HG02943 (cell line): ENCODE measurements at regions not wholly inside any gene's neighbourhood (a gene's known extent, or its start where the extent isn't known, plus 50 kb on each side); places are given as distances from the start of the nearest gene placed in this dataset.
"Not testable (repeated sequence)": the region's sequence is repeated elsewhere in the genome, so short reads cannot be mapped to it uniquely, and the experiment has no call there.

ENCODE experiments used
- ATAC-seq: cut with Tn5 transposase; IDR thresholded peaks from one replicate; pipeline ENCODE4 v1.9.1; 2021; ENCODE audit warnings: mild to moderate bottlenecking, low read depth, moderate library complexity; ENCODE audit not compliant: unreplicated experiment

- ATAC-seq, result no peak
Measured at GRCh38 chr16:17567455-17567854, 96.7 kb upstream of the XYLT1 start.

DNA sequence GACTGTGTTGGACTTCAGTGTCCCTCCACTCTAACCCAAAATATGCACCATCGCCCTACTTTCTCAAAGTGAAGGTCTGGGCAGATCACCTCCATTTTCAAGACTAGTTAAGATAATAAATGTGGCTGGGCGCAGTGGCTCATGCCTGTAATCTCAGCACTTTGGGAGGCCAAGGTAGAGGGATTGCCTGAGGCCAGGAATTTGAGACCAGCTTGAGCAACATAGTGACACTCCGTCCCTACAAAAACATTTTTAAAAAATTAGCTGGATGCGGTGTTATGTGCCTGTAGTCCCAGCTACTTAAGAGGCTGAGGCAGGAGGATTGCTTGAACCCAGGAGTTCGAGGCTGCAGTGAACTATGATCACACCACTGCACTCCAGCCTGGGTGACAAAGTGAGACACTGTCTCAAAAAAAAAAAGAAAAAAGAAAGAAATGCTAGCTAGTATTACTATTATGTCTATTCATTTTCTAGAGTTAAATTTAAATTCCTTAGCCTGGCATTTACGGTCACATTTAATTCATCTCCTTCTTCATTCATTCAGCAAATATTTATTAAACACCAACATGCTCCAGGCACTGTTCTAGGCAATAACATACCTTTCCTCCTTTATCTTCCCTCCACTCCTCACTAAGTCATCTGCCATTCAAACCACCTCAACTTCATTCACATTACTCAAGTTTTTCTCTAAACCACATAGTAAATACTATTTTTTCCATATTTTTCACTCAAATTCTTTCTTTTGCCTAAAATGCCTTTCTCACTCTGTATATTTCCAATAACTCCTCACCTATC lies 96.1 kb upstream of the XYLT1 start:
- no peak for ATAC-seq

GRCh38 chr16:17566075-17566474 lies 95.3 kb upstream of the XYLT1 start:
- ATAC-seq, result no peak

DNA sequence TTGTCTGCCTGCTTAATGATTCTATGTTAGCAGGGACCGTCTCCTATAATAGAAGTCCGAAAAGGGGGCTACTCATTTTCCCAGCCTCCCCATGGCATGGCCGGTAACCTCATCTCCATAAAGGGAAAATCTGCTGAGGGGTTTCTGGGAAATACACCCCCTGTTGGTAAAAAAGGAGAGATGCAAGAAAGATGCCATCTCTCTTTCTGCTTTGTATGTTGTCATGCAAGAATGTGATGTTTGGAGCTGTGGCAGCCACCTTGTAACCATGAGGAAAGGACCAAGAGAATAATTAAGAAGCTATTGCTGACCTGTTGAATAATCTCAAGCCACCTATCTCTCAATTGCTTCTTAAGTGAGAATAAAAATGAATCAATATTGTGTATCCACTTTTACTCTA lies 94.8 kb upstream of the XYLT1 start:
- ATAC-seq, result no peak

DNA sequence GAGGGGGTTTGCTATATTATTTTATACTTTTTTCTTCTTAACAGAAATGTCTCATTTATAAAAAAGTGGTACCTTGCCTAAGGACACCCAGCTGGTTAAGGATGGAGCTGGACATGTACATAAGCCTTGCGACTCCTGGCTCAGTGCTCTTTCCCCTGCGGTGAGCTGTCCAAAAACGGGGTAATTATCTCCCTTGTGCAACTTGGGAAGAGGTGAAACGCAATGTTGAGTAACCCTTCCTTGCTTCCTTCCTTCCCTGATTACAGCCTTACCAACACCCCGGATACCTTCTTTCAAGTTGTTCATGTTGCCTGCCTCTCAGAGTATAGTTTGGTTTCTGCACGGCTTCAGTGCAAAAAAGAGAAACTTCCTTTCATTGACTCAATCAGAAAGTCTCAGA lies 94.1 kb upstream of the XYLT1 start:
- no peak for ATAC-seq

GRCh38 chr16:17563323-17564091 lies 92.7 kb upstream of the XYLT1 start:
- ATAC-seq, result no peak

DNA sequence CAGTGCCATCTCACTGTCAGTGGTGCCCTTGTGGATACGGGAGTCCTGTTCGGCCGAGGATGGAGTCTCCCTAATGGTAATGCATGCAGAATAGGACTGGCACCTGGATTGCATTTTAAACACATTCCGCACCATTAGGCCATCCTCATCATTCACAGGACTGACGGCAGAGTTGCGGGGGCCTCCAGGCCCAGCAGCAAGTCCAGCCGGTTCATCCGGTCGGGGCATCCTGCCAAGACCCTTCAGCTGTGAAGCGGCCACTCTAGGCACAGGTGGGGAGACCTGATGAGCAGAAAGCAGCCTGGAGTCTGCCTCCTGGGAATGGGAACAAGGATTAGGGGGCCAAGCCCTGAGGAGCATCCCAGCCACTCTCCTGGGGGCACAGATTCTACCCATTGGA lies 90.3 kb upstream of the XYLT1 start:
- no peak for ATAC-seq

GRCh38 chr16:17560548-17560947 lies 89.8 kb upstream of the XYLT1 start:
- ATAC-seq, result no peak

- no peak for ATAC-seq
Measured at GRCh38 chr16:17559394-17559793, 88.6 kb upstream of the XYLT1 start.

GRCh38 chr16:17557949-17558348 lies 87.2 kb upstream of the XYLT1 start:
- no peak for ATAC-seq

DNA sequence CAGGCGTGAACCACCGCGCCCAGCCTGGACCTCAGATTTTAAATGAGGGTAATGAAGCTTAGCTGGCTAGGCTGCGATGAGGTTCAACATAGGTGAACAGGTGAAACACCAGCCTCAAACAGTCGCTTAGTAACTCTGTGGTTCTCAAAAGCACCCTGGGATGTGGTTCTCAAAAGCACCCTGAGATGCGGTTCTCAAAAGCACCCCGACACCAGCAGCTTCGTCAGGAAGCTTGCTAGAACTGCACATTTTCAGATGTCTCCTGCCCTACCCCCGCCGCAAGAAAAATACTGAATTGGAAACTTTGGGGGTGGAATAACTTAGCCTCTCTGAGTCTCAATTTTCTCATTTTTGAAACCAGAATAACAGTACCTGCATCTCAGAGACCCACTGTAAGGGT lies 86.7 kb upstream of the XYLT1 start:
- ATAC-seq, result no peak

- ATAC-seq, result no peak
Measured at GRCh38 chr16:17556276-17557052, 85.7 kb upstream of the XYLT1 start.

DNA sequence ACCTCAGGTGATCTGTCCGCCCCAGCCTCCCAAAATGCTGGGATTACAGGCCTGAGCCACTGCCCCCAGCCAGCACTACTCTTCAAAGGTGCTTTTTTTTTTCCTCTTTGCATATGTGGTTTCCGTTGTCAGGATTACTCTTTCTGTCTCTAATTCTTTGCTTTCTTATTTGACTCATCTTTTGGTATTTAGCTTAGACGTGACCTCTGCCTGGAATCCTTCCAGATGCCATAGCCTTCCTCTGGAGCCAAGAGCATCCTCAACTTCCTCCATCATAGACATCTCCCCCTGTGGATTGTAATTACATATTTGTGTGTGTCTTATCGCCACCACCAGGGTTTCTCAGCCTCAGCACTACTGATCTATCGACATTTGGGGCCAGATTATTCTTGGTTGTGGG lies 84.4 kb upstream of the XYLT1 start:
- ATAC-seq, result no peak

DNA sequence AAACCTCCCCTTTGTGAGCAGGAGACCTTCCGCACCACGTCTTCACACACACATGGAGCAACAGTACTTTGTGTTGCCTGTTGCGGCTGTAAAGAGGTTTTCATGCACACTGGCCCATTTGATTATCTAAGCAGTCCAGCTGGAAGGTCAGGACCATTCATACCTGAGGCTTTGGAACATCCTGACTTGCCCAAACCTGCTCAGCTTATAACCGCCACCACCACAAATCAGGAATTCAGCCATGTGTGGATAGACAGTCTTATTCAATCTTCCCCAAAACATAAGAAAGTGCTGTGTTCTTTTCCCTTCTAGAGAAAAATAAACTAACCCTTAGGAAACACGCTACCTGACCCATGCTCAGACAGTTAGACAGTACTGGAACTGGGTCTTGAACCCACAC lies 81.6 kb upstream of the XYLT1 start:
- ATAC-seq, result no peak

DNA sequence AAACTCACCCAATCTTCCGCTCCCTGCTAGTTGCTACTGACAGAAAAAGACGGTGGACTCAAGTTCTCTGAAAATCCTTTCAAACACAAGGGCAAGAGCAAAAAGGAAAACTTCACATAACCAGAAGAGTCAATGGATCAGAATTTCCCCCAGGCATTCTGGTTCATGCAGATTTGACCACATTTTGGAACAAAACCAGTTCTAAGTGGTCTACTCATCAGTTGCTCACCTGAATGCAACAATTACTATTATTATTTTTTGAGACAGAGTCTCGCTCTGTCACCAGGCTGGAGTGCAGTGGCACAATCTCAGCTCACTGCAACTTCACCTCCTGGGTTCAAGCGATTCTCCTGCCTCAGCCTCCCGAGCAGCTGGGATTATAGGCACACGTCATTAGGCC lies 80.9 kb upstream of the XYLT1 start:
- ATAC-seq, result not testable (repeated sequence)

- no peak for ATAC-seq
Measured at GRCh38 chr16:17548825-17549224, 78.1 kb upstream of the XYLT1 start.

- ATAC-seq, result no peak
Measured at GRCh38 chr16:17544785-17545184, 74.0 kb upstream of the XYLT1 start.

DNA sequence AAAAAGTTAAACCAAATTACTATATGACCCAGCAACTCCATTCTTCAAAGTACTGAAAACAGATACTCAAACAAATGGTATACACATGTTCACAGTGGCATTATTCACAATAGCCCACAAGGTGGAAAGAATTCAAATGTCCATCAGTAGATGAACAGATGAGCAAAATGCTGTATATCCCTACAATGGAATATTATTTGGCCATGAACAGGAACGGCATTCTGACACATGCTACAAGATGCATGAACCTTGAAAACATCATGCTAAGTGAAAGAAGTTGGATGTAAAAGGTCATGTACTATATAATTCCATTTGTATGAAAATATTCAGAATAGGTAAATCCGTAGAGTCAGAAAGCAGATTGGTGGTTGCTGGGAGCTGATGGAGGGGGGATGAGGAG lies 73.5 kb upstream of the XYLT1 start:
- no peak for ATAC-seq

DNA sequence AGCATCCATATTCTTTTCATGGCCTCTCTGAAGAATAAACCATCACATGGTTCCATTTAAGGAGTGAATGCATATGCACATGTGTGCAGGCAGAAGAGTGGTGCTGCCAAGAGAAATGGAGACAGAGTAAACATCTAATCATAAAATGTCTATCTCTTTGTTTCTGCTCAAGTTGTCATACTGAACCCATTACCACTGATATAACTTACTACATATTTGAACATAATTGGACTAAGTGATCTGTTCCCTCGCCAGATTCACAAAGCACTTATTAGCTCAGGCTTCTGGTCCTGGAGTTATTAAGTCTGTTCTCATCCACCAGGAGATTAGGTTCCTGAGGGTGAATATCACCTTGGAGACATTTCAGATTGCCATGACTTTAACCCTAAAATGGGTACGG lies 72.3 kb upstream of the XYLT1 start:
- ATAC-seq, result no peak

GRCh38 chr16:17541324-17541723 lies 70.6 kb upstream of the XYLT1 start:
- no peak for ATAC-seq

- ATAC-seq, result no peak
Measured at GRCh38 chr16:17538927-17539326, 68.2 kb upstream of the XYLT1 start.
